22Rv1 (cell line): ENCODE measurements at regions not wholly inside any gene's neighbourhood (a gene's known extent, or its start where the extent isn't known, plus 50 kb on each side); places are given as distances from the start of the nearest gene placed in this dataset.

Source experiments
- ZFX ChIP-seq: fragments of 450-650 bp; IDR thresholded peaks from 2 replicates; pipeline ENCODE4 v1.6.1; 2017; ENCODE audit warnings: antibody characterized with exemption, borderline replicate concordance
- TF ChIP-seq, protein P1 (sequence below): fragments of 450-650 bp; IDR thresholded peaks from 2 replicates; pipeline ENCODE4 v1.5.1; 2017; ENCODE audit warnings: mild to moderate bottlenecking

DNA sequence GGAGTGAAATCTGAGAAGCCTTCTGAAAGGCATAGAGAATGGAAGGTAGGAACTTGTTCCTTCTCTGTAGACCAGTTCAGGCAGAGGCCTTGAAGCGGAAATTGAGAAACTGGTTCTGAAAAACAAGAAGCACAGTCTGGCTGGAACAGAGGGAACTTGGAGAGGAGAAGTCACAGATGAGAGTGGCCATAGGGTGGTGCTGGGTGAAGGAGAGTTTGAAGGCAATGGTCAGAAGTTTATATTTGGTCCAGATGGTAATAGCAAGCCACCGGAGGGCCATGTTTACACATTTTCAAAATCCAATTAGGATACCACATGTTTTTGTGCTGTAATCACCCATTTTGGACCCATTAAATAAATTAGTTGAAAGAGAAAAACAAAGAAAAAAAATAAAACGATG is 692.5 kb downstream of the INHBA start:
- TF ChIP-seq, protein P1, sequence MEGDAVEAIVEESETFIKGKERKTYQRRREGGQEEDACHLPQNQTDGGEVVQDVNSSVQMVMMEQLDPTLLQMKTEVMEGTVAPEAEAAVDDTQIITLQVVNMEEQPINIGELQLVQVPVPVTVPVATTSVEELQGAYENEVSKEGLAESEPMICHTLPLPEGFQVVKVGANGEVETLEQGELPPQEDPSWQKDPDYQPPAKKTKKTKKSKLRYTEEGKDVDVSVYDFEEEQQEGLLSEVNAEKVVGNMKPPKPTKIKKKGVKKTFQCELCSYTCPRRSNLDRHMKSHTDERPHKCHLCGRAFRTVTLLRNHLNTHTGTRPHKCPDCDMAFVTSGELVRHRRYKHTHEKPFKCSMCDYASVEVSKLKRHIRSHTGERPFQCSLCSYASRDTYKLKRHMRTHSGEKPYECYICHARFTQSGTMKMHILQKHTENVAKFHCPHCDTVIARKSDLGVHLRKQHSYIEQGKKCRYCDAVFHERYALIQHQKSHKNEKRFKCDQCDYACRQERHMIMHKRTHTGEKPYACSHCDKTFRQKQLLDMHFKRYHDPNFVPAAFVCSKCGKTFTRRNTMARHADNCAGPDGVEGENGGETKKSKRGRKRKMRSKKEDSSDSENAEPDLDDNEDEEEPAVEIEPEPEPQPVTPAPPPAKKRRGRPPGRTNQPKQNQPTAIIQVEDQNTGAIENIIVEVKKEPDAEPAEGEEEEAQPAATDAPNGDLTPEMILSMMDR = no peak
- TF ChIP-seq ZFX = no peak
